ENCODE measurements at regions not wholly inside any gene's neighbourhood (a gene's known extent, or its start where the extent isn't known, plus 50 kb on each side); places are given as distances from the start of the nearest gene placed in this dataset.
A peak's percentile ranks its signal among the peaks of the same experiment; 100 is the strongest.

DNA sequence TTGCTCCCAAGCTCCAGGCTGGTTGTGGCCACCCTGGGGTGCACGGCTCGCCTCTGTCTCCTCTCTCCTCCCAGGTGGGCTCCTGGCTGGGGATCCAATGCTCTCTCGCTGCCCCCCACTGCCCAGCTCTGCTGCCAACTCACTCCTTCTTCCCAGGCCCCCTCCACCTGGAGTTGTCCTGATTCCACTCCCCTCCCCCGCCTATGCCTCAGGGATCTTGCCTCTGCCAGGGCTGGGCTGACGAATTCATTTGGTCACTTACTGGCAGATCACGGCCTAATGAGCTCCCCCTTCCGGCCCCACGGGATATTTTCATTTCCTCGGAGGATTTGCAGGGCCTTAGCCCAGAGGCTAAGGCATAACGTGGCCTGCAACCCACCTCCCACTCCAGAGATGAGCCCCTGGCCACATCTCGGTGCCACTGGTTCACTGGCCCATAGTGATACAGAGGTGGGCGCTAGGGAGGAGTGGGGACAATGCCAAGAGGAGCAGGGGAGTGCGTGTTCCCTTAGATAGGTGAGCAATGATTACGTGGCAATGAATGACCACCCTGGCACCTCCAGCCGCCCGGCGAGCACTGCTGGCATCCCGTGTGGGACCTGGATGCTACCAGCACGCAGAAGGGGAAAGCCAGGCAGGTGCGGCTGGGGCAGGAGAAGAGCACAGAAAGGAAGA, 344.6 kb upstream of the SHH start:
- POLR2A ChIA-PET, result no interaction called here
- ATAC-seq, result peak; percentile 85 to 96

DNA sequence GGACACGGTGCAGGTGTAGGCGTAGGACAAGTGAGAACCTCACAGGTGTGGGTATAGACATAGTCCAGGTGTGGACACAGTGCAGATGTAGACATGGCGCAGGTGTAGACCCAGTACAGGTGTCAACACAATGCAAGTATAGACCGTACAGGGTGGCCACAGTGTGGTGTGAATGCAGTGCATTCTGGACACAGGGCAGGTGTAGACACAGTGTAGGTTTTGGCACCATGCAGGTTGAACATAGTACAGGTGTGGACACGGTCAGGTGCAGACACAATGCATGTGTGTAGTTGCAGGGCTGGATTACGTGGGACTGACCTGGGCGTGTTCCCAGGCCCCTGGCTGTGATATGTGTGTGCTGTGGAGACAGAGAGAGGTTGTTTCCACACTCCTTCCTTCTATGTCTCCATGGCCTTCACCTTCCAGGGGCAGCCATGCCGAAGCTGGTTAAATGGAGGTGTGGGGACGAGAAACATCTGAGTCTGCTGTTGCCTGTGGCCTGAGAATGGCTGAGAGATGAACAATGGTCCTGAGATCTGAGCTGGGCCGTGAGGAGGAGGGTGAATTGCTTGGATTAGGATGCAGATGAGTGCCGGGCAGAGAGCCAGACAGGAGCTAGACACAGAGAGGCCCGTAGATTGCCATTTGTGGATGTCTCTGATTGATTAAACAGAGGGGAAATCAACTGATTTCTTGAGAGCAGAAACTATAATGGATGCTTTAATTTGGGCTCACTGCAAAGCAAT, 343.9 kb upstream of the SHH start:
- no peak for FAIRE-seq

More for the DNA sequence above, 344.6 kb upstream of the SHH start:
- H3K9me3 ChIP-seq, result no peaks in the 10 kb centered on the region
- peak overlapping the region; percentile 47 to 80; a peak in 4 of 6 replicates for H3K27ac ChIP-seq
- H3K4me2 ChIP-seq, result no peak overlapping the region
- peaks cover 15% of the 10 kb centered on the region for H3K4me1 ChIP-seq
- 46% methylated on average over 16 of the region's 20 CpGs for WGBS (ENCODE audit: missing lambda C conversion rate)
- H3K4me3 ChIP-seq, result no peak overlapping the region
- FAIRE-seq (no peak), DNase-seq (ENCODE audit: low read depth in 1 of 2, low spot score in 1 of 2) (peak; percentile 66 to 72)
- TF ChIP-seq, protein P1, sequence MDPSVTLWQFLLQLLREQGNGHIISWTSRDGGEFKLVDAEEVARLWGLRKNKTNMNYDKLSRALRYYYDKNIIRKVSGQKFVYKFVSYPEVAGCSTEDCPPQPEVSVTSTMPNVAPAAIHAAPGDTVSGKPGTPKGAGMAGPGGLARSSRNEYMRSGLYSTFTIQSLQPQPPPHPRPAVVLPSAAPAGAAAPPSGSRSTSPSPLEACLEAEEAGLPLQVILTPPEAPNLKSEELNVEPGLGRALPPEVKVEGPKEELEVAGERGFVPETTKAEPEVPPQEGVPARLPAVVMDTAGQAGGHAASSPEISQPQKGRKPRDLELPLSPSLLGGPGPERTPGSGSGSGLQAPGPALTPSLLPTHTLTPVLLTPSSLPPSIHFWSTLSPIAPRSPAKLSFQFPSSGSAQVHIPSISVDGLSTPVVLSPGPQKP (IDR thresholded peaks at IDR 0.05; ENCODE audit: low read depth, low read length), result no peak
- TF ChIP-seq NR3C1 (IDR thresholded peaks at IDR 0.05) (no peak), SMC3 (IDR thresholded peaks at IDR 0.05) (peak; percentile 89), MAFK (IDR thresholded peaks at IDR 0.05; ENCODE audit: partially characterized antibody) (no peak), KDM5A (IDR thresholded peaks at IDR 0.05) (no peak), RAD21 (conservative IDR thresholded peaks at IDR 0.05 in 1 of 2, IDR thresholded peaks at IDR 0.05 in 1 of 2) (peak; percentile 73 to 79)
- TF ChIP-seq, protein P2, sequence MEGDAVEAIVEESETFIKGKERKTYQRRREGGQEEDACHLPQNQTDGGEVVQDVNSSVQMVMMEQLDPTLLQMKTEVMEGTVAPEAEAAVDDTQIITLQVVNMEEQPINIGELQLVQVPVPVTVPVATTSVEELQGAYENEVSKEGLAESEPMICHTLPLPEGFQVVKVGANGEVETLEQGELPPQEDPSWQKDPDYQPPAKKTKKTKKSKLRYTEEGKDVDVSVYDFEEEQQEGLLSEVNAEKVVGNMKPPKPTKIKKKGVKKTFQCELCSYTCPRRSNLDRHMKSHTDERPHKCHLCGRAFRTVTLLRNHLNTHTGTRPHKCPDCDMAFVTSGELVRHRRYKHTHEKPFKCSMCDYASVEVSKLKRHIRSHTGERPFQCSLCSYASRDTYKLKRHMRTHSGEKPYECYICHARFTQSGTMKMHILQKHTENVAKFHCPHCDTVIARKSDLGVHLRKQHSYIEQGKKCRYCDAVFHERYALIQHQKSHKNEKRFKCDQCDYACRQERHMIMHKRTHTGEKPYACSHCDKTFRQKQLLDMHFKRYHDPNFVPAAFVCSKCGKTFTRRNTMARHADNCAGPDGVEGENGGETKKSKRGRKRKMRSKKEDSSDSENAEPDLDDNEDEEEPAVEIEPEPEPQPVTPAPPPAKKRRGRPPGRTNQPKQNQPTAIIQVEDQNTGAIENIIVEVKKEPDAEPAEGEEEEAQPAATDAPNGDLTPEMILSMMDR (IDR thresholded peaks at IDR 0.05), result peak; percentile 57
- CTCF ChIA-PET, result interaction anchor here (0.7 to 2.5 kb wide), 27 partner anchors 11 to 448 kb away, joined by 3 to 25 read pairs (median 3); partner anchors contain the start of gene SHH

More for the DNA sequence above, 343.9 kb upstream of the SHH start:
- H3K27ac ChIP-seq, result peak overlapping the region; percentile 47 to 80; a peak in 4 of 6 replicates
- CTCF ChIA-PET, result interaction anchor here (0.7 to 2.5 kb wide), 23 partner anchors 12 to 449 kb away, joined by 3 to 25 read pairs (median 3); partner anchors contain the start of gene SHH
- WGBS (ENCODE audit: missing lambda C conversion rate), result 74% methylated on average over 12 of the region's 12 CpGs
- no peaks in the 10 kb centered on the region for H3K9me3 ChIP-seq
- TF ChIP-seq NFE2L2 (conservative IDR thresholded peaks at IDR 0.05; ENCODE audit: low read length), result no peak
- TF ChIP-seq, protein P3, sequence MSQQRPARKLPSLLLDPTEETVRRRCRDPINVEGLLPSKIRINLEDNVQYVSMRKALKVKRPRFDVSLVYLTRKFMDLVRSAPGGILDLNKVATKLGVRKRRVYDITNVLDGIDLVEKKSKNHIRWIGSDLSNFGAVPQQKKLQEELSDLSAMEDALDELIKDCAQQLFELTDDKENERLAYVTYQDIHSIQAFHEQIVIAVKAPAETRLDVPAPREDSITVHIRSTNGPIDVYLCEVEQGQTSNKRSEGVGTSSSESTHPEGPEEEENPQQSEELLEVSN (IDR thresholded peaks at IDR 0.05; ENCODE audit: borderline replicate concordance, low read depth), result no peak
- TF ChIP-seq EHMT2 (IDR thresholded peaks at IDR 0.05; ENCODE audit: low read depth), result no peak
- TF ChIP-seq FOSL2 (IDR thresholded peaks at IDR 0.05), result no peak
- no peak for TF ChIP-seq FOSL2 (CRISPR knock-in tag; IDR thresholded peaks at IDR 0.05)
- no peak for TF ChIP-seq MAZ (IDR thresholded peaks at IDR 0.05; ENCODE audit: borderline replicate concordance, low read depth, low read length)
- TF ChIP-seq KDM1A (IDR thresholded peaks at IDR 0.05; ENCODE audit: low read depth), result no peak
- TF ChIP-seq, protein P4, sequence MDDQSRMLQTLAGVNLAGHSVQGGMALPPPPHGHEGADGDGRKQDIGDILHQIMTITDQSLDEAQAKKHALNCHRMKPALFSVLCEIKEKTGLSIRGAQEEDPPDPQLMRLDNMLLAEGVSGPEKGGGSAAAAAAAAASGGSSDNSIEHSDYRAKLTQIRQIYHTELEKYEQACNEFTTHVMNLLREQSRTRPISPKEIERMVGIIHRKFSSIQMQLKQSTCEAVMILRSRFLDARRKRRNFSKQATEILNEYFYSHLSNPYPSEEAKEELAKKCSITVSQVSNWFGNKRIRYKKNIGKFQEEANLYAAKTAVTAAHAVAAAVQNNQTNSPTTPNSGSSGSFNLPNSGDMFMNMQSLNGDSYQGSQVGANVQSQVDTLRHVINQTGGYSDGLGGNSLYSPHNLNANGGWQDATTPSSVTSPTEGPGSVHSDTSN (IDR thresholded peaks at IDR 0.05), result no peak
- no peak for TF ChIP-seq ZNF302 (CRISPR knock-in tag; IDR thresholded peaks at IDR 0.05)
- TF ChIP-seq RCOR1 (IDR thresholded peaks at IDR 0.05; ENCODE audit: low read depth, low read length), result no peak
- no peak for TF ChIP-seq NR3C1 (IDR thresholded peaks at IDR 0.05)
- TF ChIP-seq CBX8 (IDR thresholded peaks at IDR 0.05), result no peak
- no peak for TF ChIP-seq HOXB5 (CRISPR knock-in tag; IDR thresholded peaks at IDR 0.05)
- TF ChIP-seq PHF8 (IDR thresholded peaks at IDR 0.05; ENCODE audit: borderline replicate concordance, low read depth), result no peak
- TF ChIP-seq MAFK (IDR thresholded peaks at IDR 0.05; ENCODE audit: partially characterized antibody), result no peak
- no peak for TF ChIP-seq HEYL (CRISPR knock-in tag; IDR thresholded peaks at IDR 0.05)
- no peak for TF ChIP-seq MYC (IDR thresholded peaks at IDR 0.05; ENCODE audit: borderline replicate concordance, low read length)
- TF ChIP-seq CEBPB (IDR thresholded peaks at IDR 0.05), result no peak
- DNase-seq (ENCODE audit: low read depth in 1 of 2, low spot score in 1 of 2) (no peak), ATAC-seq (peak; percentile 62 to 66)
- POLR2A ChIA-PET, result no interaction called here
- H3K4me2 ChIP-seq, result no peak overlapping the region
- H3K4me3 ChIP-seq, result no peak overlapping the region
- peaks cover 21% of the 10 kb centered on the region for H3K4me1 ChIP-seq
